ENCODE measurements at regions not wholly inside any gene's neighbourhood (a gene's known extent, or its start where the extent isn't known, plus 50 kb on each side); places are given as distances from the start of the nearest gene placed in this dataset.

DNA sequence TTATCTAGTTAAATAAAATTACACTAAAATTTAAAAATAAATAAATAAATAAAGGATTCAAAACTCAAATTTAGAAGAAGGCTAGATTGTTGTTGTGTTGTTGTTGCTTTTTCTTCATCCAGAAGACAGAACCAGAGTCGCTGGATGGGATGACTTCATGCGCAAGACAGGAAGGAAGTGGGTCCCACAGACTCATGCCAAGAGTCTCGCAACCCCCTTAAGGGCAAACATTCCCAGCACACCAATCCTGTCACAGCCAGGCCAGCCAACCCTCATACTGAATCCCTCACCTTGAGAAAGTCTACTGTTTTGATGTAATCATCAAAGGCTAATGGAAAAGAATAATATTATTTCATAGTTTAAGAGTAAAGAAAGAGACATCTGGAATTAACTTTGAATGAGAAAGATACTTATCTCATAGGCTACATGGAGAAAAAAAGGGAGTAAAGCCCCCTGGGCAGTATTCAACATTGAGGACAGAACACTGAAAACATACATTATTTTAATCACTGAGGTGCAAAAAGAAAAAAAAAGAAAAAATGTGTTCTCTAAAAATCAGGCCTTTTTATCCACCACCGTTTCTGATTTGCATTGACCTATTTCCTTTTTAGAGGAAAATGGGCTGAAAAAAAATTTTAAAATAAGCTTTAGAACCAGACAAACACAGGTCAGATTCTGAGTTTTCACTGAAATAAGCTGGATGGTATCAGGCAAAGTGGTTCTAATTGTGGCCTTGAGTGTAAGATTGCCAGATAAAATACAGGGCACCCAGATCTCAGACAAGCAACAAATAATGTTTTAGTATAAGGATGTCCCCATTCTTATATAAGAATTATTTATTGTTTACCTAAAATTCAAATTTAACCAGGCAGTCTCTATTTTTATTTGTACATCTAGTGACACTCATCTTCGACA, 826.5 kb downstream of the TNS3 start:
- DNase-seq (ENCODE audit: low read depth in 2 of 2): no peak

GRCh38 chr7:46754140-46754720, 827.7 kb downstream of the TNS3 start:
- DNase-seq (ENCODE audit: low read depth in 2 of 2): peak in 1 of 2 experiments; percentile 41

- no peak for DNase-seq (ENCODE audit: low read depth in 2 of 2)
These were observed 828.2 kb downstream of the TNS3 start for GRCh38 chr7:46753662-46754061.

GRCh38 chr7:46752881-46753366, 829.0 kb downstream of the TNS3 start:
- peak; percentile 89 to 90 for DNase-seq (ENCODE audit: low read depth in 2 of 2)

DNA sequence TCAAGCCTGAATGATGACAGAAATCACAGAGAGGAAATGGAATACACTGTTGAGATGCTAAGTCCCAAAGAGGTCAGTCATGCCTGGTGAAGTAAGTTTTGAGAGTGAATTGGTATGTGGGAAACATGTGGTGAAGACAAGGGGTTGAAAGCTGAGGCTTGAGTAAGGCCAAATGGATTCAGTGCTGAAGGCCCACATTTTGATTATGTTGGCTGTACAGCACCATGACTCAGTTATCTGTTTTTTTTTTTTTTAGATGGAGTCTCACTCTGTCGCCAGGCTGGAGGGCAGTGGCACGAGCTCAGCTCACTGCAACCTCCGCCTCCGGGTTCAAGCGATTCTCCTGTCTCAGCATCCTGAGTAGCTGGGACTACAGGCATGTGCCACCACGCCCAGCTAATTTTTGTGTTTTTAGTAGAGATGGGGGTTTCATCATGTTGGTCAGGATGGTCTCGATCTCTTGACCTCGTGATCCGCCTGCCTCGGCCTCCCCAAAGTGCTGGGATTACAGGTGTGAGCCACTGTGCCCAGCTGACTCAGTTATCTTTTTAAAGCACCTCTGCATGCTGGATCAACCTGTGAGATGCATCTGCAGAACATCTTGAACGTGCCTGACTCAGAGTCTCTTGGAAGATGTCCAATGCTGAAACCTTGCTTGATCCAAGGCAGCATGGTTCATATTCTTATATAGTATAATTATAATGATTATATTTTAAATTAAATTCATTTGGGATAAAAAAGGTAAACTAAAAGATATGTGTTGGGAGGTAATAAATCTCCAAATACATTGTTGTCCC, 829.8 kb downstream of the TNS3 start:
- DNase-seq (ENCODE audit: low read depth in 2 of 2): peak in 1 of 2 experiments; percentile 70

DNA sequence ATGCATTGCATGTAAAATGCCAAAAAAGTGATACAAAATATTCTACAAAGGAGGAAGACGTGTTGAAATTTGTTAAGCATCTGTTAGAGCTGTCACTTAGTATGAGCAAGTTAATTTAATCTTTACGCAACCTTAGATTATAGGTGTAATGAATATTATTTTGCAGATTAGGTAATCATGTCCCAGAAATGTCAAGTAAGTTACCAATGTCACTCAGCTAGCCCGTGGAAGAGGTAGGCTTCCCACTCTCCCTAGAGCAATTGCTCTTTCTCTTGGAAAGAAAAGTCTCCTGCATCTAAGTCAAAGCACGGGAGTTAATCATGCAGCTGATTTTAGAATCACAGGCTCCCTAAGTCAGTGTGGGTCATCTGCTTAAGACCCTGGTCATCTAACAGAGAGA, 830.4 kb upstream of the IGFBP3 start:
- DNase-seq (ENCODE audit: low read depth in 2 of 2): no peak

GRCh38 chr7:46750321-46750865, 829.3 kb upstream of the IGFBP3 start:
- DNase-seq (ENCODE audit: low read depth in 2 of 2): no peak

DNA sequence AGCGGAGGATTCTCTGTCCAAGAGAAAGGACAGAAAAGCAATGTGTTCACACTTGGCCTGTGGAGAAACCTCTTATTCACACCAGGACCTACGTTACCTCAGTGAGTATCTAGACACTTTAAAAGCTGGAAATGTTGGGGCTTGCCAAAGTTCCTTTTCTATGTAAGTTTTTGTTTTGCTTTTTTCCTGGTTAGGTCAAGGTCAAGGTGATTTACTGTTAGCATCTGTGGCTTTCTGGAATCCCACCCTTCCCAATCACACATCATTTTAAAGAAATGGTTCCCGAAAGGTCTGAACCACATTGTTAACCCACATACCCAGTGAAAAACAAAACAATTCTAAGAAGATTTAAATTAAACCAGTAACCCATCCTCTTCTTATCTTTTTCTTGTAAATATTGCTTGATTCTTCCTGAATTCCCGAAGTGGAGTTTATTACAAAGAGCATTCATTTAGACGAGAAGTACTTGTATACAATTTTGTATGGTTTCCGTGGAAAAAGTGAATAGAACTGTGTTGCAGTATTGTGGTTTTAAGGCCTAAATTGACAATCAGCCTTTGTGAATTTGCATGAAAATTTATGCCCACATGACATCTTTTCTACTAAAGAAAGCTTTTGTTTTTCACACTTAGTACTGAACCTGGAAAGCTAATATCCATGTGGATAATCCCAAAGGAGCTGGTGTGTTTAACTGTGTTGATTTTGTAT, 827.0 kb upstream of the IGFBP3 start:
- DNase-seq (ENCODE audit: low read depth in 2 of 2): no peak

DNA sequence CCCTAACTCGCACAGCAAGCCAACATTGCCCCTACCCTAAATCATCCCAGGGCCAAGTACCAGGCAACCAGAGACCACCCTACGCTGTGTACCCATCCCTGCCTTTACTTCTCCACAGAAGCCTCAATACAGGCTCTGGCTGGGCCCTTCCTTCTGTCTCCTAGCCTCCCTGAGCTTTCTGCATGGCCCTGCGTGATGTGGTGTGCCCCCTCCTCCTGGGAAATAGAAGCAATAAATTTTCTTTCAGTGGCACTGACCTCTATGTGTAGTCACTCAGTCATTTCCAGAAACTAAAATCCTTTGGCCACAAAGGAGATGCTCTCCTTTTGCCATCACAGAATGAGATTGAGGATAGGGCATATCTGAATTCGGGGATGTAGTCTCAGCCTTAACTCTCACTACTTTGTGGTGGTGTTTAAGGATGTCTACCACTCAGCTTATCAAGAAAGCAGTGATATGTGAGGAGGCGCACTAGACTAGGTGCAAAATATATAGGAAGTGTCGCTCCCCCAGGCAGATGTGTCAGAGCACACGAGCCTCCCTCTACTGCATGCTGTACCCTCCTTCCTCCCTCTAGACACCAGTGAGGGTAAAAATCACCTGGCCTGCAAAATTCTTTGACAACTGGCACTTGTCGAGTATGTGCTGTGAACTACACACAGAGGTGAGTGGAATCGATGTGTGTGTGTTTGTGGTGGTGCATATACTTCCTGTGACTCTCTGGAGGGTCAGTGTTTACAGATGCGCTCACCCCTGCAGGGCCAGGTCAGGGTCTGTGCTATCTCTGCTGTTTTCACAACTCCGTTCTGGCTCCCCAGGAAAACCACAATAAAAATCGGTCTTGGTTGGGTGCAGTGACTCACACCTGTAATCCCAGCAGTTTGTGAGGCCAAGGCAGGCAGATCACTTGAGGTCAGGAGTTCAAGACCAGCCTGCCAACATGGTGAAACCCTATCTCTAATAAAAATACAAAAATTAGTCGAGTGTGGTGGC, 825.9 kb upstream of the IGFBP3 start:
- DNase-seq (ENCODE audit: low read depth in 2 of 2): no peak

DNA sequence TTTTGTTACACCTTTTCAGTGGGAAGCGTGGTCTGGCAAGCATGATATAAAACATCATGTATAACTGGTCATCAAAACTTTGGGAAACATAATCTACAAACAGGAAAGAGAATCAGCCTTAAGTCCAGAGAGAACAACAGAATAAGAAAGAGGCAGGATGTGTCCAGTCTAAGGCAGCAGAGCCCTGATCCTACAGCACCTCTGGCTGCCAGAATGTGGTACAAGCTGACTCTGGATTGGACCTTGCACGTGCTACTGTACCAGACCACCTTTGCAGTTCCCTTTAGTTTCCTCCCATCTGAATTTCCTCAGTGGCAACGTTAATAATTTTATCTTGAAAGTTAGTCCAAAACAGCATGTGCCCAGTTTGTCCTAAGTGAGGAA, 824.6 kb upstream of the IGFBP3 start:
- DNase-seq (ENCODE audit: low read depth in 2 of 2): no peak

GRCh38 chr7:46744957-46745706, 824.1 kb upstream of the IGFBP3 start:
- no peak for DNase-seq (ENCODE audit: low read depth in 2 of 2)

DNA sequence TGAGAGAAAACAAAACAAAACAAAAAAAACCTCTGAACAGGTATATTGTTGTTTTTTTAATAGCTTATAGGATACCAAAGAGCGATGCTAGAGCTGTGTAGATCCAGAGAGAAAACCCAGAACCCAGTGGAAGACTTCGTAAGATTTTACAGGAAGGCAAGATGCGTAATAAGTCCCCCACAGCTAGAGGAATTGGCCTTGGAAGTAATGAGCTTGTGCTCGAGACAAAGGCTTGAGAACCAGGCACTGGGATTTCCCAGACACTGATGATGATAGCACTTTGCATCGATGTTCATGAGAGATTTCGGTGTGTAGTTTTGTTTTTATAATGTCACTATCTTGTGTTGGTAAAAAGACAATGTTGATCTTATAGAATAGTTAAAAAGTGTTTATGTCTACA, 821.5 kb upstream of the IGFBP3 start:
- DNase-seq (ENCODE audit: low read depth in 2 of 2): no peak

DNA sequence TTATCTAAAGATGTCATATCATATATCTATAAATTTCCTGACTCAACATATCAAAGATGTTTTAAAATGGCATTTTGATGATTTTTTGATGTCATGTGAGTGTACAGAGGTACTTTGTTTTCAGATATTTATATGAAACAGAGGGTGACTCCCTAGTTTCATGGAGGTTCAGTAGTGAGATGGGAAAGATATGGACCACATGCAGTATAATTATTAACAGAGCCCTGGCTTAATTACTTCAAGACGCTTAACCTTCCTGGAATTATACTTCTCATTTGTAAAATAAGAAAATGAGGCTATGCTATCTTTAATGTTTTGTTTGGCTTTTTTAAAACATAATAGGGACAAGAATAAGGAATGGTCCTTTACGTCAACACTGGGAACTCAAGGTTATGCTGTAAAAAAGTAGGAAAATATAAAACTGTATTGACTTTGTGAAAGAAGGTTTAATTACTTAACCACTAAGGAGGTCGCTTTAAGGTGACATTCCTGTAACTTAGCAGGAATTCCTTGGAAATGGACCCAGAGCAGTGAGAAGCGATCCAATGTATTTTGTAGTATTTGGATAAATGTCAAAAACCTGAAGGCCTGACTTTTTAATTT, 821.0 kb upstream of the IGFBP3 start:
- peak; percentile 61 to 64 for DNase-seq (ENCODE audit: low read depth in 2 of 2)

DNA sequence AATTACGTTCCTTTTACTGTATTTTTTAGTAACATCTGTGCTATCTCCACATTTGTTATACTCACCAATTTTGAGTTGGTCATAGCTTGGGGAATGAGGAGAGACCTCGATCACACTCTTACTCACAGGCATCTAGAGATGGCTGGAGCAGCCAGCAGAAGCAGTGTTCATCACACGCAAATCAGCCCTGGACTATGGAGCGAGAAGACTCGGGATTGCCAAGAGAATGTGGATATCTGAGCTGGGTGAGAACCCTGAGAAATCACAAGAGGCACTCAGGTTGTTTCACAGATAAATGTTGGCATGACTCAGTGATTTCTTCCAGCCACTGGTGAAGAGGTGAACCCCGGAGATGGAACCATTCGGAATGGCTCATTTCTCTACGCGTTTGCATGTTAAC, 820.1 kb upstream of the IGFBP3 start:
- DNase-seq (ENCODE audit: low read depth in 2 of 2): no peak

DNA sequence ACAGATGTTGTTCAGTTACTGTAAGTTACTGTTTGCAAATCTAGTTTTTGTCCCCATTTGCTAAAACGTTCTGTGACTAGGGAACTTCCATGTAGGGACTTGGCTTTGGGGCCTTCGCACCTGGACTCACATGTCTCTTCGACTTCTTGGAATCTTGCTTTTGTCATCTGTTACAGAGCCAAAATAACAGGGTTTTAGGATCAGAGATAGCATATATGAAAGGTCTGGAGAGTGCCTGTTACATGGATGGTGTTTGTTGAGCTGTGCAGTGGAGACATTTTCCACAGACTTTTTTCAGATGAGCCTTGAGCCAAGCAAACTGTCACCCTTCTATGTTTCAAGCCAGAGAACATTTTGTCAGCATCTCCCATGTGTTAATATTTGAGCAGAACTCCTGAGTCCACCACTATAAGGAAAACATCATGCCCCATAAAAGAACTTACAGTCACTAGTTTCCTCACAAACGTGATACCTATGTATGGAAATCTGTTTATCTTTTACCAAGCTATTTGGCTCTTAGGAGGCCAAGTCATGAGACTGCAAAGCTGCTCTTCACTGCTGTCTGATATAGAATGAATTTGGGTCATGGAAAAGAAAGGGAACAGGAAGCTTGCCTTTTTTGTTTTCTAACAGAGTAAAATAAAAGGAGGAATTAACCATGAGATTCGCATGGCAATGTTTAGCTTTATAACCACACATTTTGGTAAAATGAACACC, 818.6 kb upstream of the IGFBP3 start:
- no peak for DNase-seq (ENCODE audit: low read depth in 2 of 2)

GRCh38 chr7:46738796-46739195, 817.7 kb upstream of the IGFBP3 start:
- no peak for DNase-seq (ENCODE audit: low read depth in 2 of 2)

GRCh38 chr7:46738165-46738564, 817.1 kb upstream of the IGFBP3 start:
- DNase-seq (ENCODE audit: low read depth in 2 of 2): no peak

- no peak for DNase-seq (ENCODE audit: low read depth in 2 of 2)
These were observed 804.8 kb upstream of the IGFBP3 start for GRCh38 chr7:46725838-46726237.
